ENCODE measurements at regions not wholly inside any gene's neighbourhood (a gene's known extent, or its start where the extent isn't known, plus 50 kb on each side); places are given as distances from the start of the nearest gene placed in this dataset.
"Not testable (repeated sequence)": the region's sequence is repeated elsewhere in the genome, so short reads cannot be mapped to it uniquely, and the experiment has no call there.

- DNase-seq (ENCODE audit: low read depth) = no peak
- TF ChIP-seq, protein P1, sequence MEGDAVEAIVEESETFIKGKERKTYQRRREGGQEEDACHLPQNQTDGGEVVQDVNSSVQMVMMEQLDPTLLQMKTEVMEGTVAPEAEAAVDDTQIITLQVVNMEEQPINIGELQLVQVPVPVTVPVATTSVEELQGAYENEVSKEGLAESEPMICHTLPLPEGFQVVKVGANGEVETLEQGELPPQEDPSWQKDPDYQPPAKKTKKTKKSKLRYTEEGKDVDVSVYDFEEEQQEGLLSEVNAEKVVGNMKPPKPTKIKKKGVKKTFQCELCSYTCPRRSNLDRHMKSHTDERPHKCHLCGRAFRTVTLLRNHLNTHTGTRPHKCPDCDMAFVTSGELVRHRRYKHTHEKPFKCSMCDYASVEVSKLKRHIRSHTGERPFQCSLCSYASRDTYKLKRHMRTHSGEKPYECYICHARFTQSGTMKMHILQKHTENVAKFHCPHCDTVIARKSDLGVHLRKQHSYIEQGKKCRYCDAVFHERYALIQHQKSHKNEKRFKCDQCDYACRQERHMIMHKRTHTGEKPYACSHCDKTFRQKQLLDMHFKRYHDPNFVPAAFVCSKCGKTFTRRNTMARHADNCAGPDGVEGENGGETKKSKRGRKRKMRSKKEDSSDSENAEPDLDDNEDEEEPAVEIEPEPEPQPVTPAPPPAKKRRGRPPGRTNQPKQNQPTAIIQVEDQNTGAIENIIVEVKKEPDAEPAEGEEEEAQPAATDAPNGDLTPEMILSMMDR (conservative IDR thresholded peaks at IDR 0.05; ENCODE audit: control insufficient read depth, insufficient read depth, low read depth, low read length) = no peak
- no peak overlapping the region for H3K4me3 ChIP-seq (ENCODE audit: control insufficient read depth, low read depth, low read length)
Observed at GRCh38 chr13:111668451-111668850, 348.0 kb downstream of the TEX29 start.

DNA sequence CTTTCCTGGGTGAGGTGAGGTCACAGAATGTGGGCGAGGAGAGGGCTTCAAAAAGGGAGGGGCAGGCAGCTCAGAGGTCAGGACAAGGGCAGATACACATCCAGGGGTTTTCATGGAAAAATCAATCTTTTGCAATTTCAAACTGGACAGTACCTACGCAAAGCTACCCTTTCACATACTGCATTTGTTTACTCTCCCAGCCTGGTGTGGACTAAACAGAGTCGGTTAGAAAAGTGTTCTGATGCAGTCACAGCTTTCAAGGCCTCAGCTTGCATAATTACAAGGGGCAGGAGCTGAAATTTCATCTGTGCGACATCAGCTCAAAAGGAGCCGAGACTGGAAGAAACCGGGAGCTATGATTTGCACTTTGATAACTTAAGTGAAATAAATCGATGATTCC is 351.8 kb downstream of the TEX29 start:
- not testable (repeated sequence) for H3K4me3 ChIP-seq (ENCODE audit: control insufficient read depth, low read depth, low read length); DNase-seq (ENCODE audit: low read depth)

DNA sequence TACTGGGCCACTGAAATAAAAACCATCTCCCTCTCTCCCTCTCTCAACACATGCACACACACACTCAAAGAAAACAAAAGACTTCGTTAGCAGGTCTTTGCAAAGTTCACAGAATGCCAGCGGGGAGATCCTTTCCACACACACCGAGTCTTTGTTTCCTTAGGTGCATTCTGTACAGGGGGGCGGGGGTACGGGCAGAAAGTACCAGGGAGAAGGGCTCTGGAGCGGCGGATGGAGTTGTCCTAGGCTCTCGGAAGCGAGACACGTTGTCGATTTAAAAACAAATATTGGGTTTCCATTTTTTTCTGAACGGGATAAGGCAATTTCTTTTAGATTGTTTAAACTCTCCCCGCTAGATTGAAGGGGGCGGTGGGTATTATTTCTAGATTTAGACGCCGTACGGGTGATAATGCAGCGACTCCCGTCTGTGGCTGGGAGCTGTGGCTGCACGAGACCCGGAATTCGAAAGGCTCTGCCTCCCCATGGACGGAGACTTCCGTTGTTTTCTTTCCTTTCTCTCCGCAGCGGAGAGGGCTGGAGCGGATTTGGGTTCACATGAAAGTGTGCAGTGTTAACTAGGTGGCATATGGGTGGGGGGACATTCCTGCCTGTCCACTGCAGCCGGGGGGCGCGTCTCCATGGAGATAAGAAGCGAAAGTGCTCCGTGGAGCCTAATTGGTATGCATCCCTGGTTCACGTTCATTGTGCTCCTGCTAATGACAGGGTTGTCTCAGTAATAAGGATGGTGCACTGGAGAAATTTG is 357.9 kb downstream of the TEX29 start:
- H3K4me3 ChIP-seq (ENCODE audit: control insufficient read depth, low read depth, low read length); DNase-seq (ENCODE audit: low read depth): not testable (repeated sequence)

DNA sequence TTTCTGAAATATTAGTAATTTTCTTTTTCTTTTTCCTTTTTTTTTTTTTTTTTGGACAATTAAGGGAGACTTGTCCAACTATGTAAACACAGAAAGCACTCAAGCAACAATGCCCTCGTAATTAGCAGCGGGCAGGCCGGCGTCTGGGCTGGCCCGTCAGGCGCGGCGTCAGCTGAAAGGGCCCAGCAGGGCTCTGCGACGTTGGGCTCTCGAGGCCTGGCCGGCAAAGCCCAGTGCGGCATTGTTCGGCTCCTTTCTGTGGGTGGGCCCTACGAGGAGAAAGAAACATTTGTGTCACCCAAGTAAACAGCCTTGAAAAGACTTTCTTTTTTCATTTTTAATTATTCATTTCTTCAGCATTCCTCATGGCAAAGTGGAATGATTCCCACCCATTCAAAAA is 359.2 kb downstream of the TEX29 start:
- not testable (repeated sequence) for DNase-seq (ENCODE audit: low read depth); H3K4me3 ChIP-seq (ENCODE audit: control insufficient read depth, low read depth, low read length)

GRCh38 chr13:111680100-111680499 is 359.7 kb downstream of the TEX29 start:
- DNase-seq (ENCODE audit: low read depth); H3K4me3 ChIP-seq (ENCODE audit: control insufficient read depth, low read depth, low read length): not testable (repeated sequence)

DNA sequence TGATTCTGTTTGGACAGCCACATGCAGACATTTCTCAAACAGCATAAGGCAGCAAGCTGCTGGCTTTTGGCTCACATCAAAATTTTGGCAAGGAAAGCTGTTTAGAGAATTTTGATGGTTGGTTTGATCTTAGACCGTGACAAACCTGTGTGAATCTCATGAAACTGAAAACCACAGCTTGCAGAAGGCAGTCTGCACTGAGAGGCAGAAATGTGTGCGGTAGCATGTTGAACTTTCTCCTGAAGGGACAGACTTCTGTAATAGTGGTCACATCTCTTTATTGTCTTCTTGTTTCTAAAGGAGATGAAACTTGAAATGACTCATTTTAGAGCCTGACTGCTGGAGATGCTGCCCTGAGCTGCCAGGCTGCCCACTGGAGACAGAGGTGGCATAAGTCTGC is 371.6 kb downstream of the TEX29 start:
- not testable (repeated sequence) for H3K4me3 ChIP-seq (ENCODE audit: control insufficient read depth, low read depth, low read length); DNase-seq (ENCODE audit: low read depth)

DNA sequence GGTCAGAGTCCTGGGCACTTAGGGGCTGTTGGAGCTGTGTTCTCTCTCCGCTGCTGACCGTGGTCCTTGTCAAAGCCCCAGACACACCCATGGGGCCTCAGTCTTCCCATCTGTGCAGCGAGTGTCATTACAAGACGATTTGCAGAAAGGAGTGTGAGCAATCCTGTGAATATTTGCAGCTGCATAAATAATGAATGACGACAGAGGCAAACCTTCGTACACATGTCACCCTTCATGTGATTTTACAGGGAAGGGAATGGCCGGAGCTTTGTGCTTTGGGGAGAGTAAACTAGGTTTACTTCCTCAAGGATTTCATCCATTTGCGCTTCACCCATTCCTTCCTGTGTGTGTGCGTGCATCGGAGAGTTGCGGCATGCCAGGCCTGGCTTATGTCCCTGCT is 370.8 kb upstream of the SOX1 start:
- not testable (repeated sequence) for DNase-seq (ENCODE audit: low read depth); H3K4me3 ChIP-seq (ENCODE audit: control insufficient read depth, low read depth, low read length)

DNA sequence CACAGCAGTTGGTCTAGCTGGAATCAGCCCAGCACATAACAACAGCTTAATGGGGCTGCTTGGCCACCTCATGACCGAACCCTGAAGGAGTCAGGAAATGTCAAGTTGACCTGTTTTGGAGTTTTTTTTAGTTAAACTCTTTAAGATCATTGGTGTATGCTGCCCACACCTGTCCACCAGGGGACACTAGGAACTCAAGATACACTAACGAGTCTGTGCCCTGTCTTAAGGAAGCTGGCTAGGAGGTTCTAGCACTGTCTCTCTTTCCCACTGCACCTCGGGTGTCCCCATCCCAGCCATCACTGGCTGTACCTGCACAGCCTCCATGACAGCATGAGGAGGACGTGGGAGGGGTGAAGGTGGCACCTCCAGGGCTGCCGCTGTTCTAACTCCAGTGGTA is 364.9 kb upstream of the SOX1 start:
- DNase-seq (ENCODE audit: low read depth); H3K4me3 ChIP-seq (ENCODE audit: control insufficient read depth, low read depth, low read length): not testable (repeated sequence)
